H9 (cell line): ENCODE measurements at regions not wholly inside any gene's neighbourhood (a gene's known extent, or its start where the extent isn't known, plus 50 kb on each side); places are given as distances from the start of the nearest gene placed in this dataset.

Experiments used
- DNase-seq: peaks from one replicate; pipeline ENCODE4 v3.0.0-alpha.2; 2017
- H2AFZ ChIP-seq: one replicate; pipeline ENCODE4 v1.6.1; 2013; ENCODE audit warnings: mild to moderate bottlenecking, low read length, control low read depth, moderate library complexity
- H2AK5ac ChIP-seq: 2 replicates; pipeline ENCODE4 v1.6.1; 2013; ENCODE audit warnings: low read length, control low read depth, mixed read lengths; ENCODE audit not compliant: insufficient read length
- H2BK120ac ChIP-seq: one replicate; pipeline ENCODE4 v1.6.1; 2013; ENCODE audit warnings: low read depth, mild to moderate bottlenecking, low read length, control low read depth, inconsistent platforms; ENCODE audit not compliant: poor library complexity, severe bottlenecking
- H2BK12ac ChIP-seq: 2 replicates; pipeline ENCODE4 v1.6.1; 2013; ENCODE audit warnings: low read length, control low read depth, mixed read lengths, low read depth; ENCODE audit not compliant: insufficient read length
- H2BK15ac ChIP-seq: 2 replicates; pipeline ENCODE4 v1.6.1; 2013; ENCODE audit warnings: low read depth, low read length, control low read depth
- H2BK20ac ChIP-seq: one replicate; pipeline ENCODE4 v1.6.1; 2013; ENCODE audit warnings: low read depth, mild to moderate bottlenecking, low read length, control low read depth, inconsistent platforms; ENCODE audit not compliant: poor library complexity, severe bottlenecking
- H2BK5ac ChIP-seq: 2 replicates; pipeline ENCODE4 v1.6.1; 2013; ENCODE audit warnings: low read length, control low read depth, mixed read lengths; ENCODE audit not compliant: insufficient read length
- H3K14ac ChIP-seq: 2 replicates; pipeline ENCODE4 v1.6.1; 2013; ENCODE audit warnings: low read length, control low read depth; ENCODE audit not compliant: insufficient read depth
- H3K18ac ChIP-seq: 2 replicates; pipeline ENCODE4 v1.6.1; 2013; ENCODE audit warnings: low read depth, mild to moderate bottlenecking, mixed read lengths, low read length, control low read depth; ENCODE audit not compliant: insufficient read length
- H3K23ac ChIP-seq: 2 replicates; pipeline ENCODE4 v1.6.1; 2013; ENCODE audit warnings: low read length, control low read depth, mixed read lengths, low read depth; ENCODE audit not compliant: insufficient read length
- H3K23me2 ChIP-seq: 2 replicates; pipeline ENCODE4 v1.6.1; 2013; ENCODE audit warnings: low read depth, mild to moderate bottlenecking, mixed read lengths, low read length, control low read depth; ENCODE audit not compliant: insufficient read length, poor library complexity, severe bottlenecking
- H3K27ac ChIP-seq: 2 replicates; pipeline ENCODE4 v1.5.1; 2013; ENCODE audit warnings: low read length, control low read depth, mixed read lengths, low read depth; ENCODE audit not compliant: insufficient read length
- H3K27me3 ChIP-seq: 2 replicates; pipeline ENCODE4 v1.6.1; 2013; ENCODE audit warnings: low read length, control low read depth, inconsistent platforms; ENCODE audit not compliant: insufficient read depth
- H3K4ac ChIP-seq: 2 replicates; pipeline ENCODE4 v1.6.1; 2013; ENCODE audit warnings: low read depth, mild to moderate bottlenecking, control low read depth, inconsistent platforms, low read length, moderate library complexity
- H3K4me1 ChIP-seq: 2 replicates; pipeline ENCODE4 v1.6.1; 2013; ENCODE audit warnings: low read length, control low read depth, inconsistent platforms; ENCODE audit not compliant: insufficient read depth
- H3K4me2 ChIP-seq: 2 replicates; pipeline ENCODE4 v1.6.1; 2013; ENCODE audit warnings: low read length, control low read depth, mixed read lengths; ENCODE audit not compliant: insufficient read length, insufficient read depth
- H3K56ac ChIP-seq: 2 replicates; pipeline ENCODE4 v1.6.1; 2013; ENCODE audit warnings: low read depth, mild to moderate bottlenecking, mixed read lengths, low read length, control low read depth; ENCODE audit not compliant: insufficient read length
- H3K79me1 ChIP-seq: 2 replicates; pipeline ENCODE4 v1.6.1; 2013; ENCODE audit warnings: low read depth, mild to moderate bottlenecking, moderate library complexity, low read length, control low read depth, inconsistent platforms; ENCODE audit not compliant: insufficient read depth, poor library complexity, severe bottlenecking
- H3K79me2 ChIP-seq: 2 replicates; pipeline ENCODE4 v1.6.1; 2013; ENCODE audit warnings: low read length, control low read depth, inconsistent platforms; ENCODE audit not compliant: insufficient read depth
- H3K9ac ChIP-seq: 2 replicates; pipeline ENCODE4 v1.6.1; 2013; ENCODE audit warnings: low read length, control low read depth, mixed read lengths; ENCODE audit not compliant: insufficient read length; ENCODE audit errors: extremely low read depth
- H3K9me3 ChIP-seq: one replicate; pipeline ENCODE4 v1.6.1; 2013; ENCODE audit warnings: low read depth, low read length, inconsistent platforms; ENCODE audit not compliant: control insufficient read depth
- H3T11ph ChIP-seq: one replicate; pipeline ENCODE4 v1.6.1; 2013; ENCODE audit warnings: mild to moderate bottlenecking, low read length, control low read depth, inconsistent platforms
- H4K20me1 ChIP-seq: one replicate; pipeline ENCODE4 v1.6.1; 2013; ENCODE audit not compliant: control insufficient read depth, insufficient read length, insufficient read depth
- H4K5ac ChIP-seq: 2 replicates; pipeline ENCODE4 v1.6.1; 2013; ENCODE audit warnings: low read depth, mild to moderate bottlenecking, mixed read lengths, low read length, control low read depth; ENCODE audit not compliant: insufficient read length
- H4K8ac ChIP-seq: replicated peaks from 2 replicates; pipeline ENCODE4 v1.6.1; 2013; ENCODE audit warnings: low read length, control low read depth, mixed read lengths, low read depth; ENCODE audit not compliant: insufficient read length
- H4K91ac ChIP-seq: 2 replicates; pipeline ENCODE4 v1.6.1; 2013; ENCODE audit warnings: low read depth, mild to moderate bottlenecking, moderate library complexity, mixed read lengths, low read length, control low read depth; ENCODE audit not compliant: insufficient read length
- H3K27ac Mint-ChIP-seq, 3 experiments: 2 replicates in 2 of 3; 3 replicates in 1 of 3; pipeline ENCODE4 v1.8.0; 2020 to 2021; ENCODE audit warnings: mixed read lengths in 3 of 3, mild to moderate bottlenecking in 1 of 3, moderate library complexity in 1 of 3
- H3K27me3 Mint-ChIP-seq: 2 replicates; pipeline ENCODE4 v1.8.0; 2021; ENCODE audit warnings: low read depth, mild to moderate bottlenecking, moderate library complexity, mixed read lengths
- H3K36me3 Mint-ChIP-seq, 3 experiments: 2 replicates in 2 of 3; 3 replicates in 1 of 3; pipeline ENCODE4 v1.8.0; 2020 to 2021; ENCODE audit warnings: low read depth in 3 of 3, mixed read lengths in 3 of 3; ENCODE audit not compliant: insufficient read depth in 1 of 3
- H3K4me1 Mint-ChIP-seq, 2 experiments: 2 replicates each; pipeline ENCODE4 v1.8.0; 2020; ENCODE audit warnings: mixed read lengths in 2 of 2
- H3K4me3 Mint-ChIP-seq, 2 experiments: 2 replicates in 1 of 2; 3 replicates in 1 of 2; pipeline ENCODE4 v1.8.0; 2020 to 2021; ENCODE audit warnings: mild to moderate bottlenecking in 2 of 2, mixed read lengths in 2 of 2, moderate library complexity in 1 of 2
- H3K9me3 Mint-ChIP-seq, 2 experiments: 2 replicates in 1 of 2; 3 replicates in 1 of 2; pipeline ENCODE4 v1.8.0; 2020; ENCODE audit warnings: mild to moderate bottlenecking in 2 of 2, mixed read lengths in 2 of 2, moderate library complexity in 1 of 2
- CTCF ChIP-seq: fragments of 200-600 bp; sonication (generic); conservative IDR thresholded peaks from 3 replicates; pipeline ENCODE4 v1.8.0; 2021; ENCODE audit warnings: antibody characterized with exemption, mild to moderate bottlenecking
- WGBS: extraction: QIAGEN DNeasy Blood & Tissue Kit; methylation state at CpG from one replicate; pipeline ENCODE4 v1.1.7; 2013; ENCODE audit warnings: missing lambda C conversion rate, low lambda C conversion rate, mixed read lengths; ENCODE audit not compliant: insufficient read length; ENCODE audit errors: extremely low coverage; 5-methylcytosine and 5-hydroxymethylcytosine counted together

GRCh38 chr7:79515358-79515757 is 61.9 kb upstream of the MAGI2 start:
- H3K56ac ChIP-seq, result no peak overlapping the region
- H4K20me1 ChIP-seq, result no peaks in the 10 kb centered on the region
- no peak overlapping the region for H4K91ac ChIP-seq
- no peak overlapping the region for H3K4ac ChIP-seq
- no peak overlapping the region for H2BK120ac ChIP-seq
- no peak overlapping the region for H3K27ac ChIP-seq
- H3K9me3 Mint-ChIP-seq, result no peaks in the 10 kb centered on the region
- DNase-seq, result no peak
- H3K18ac ChIP-seq, result no peak overlapping the region
- no peak overlapping the region for H4K5ac ChIP-seq
- no peak overlapping the region for H3K14ac ChIP-seq
- no peaks in the 10 kb centered on the region for H3K9me3 ChIP-seq
- no peak overlapping the region for H2BK5ac ChIP-seq
- no peak overlapping the region for H3K23ac ChIP-seq
- no peak overlapping the region for H3T11ph ChIP-seq
- H2AK5ac ChIP-seq, result no peak overlapping the region
- no peak for TF ChIP-seq CTCF
- no peaks in the 10 kb centered on the region for H3K27me3 Mint-ChIP-seq
- H3K4me1 ChIP-seq, result no peaks in the 10 kb centered on the region
- H3K4me2 ChIP-seq, result no peak overlapping the region
- H3K27me3 ChIP-seq, result no peaks in the 10 kb centered on the region
- no peaks in the 10 kb centered on the region for H3K36me3 Mint-ChIP-seq
- H3K79me2 ChIP-seq, result no peaks in the 10 kb centered on the region
- no peaks in the 10 kb centered on the region for H3K23me2 ChIP-seq
- no peak overlapping the region for H2AFZ ChIP-seq
- no peak overlapping the region for H4K8ac ChIP-seq
- no CpG with 5 or more reads among the region's 3 CpGs for WGBS
- H3K79me1 ChIP-seq, result no peaks in the 10 kb centered on the region
- no peak overlapping the region for H2BK15ac ChIP-seq
- H3K4me1 Mint-ChIP-seq, result peaks cover 4% of the 10 kb centered on the region in 2 experiments; a peak in 2 of 4 replicates
- H3K27ac Mint-ChIP-seq, result no peak overlapping the region
- no peak overlapping the region for H2BK20ac ChIP-seq
- H3K9ac ChIP-seq, result no peak overlapping the region
- no peak overlapping the region for H3K4me3 Mint-ChIP-seq
- no peak overlapping the region for H2BK12ac ChIP-seq
